ENCODE measurements at regions not wholly inside any gene's neighbourhood (a gene's known extent, or its start where the extent isn't known, plus 50 kb on each side); places are given as distances from the start of the nearest gene placed in this dataset.

DNA sequence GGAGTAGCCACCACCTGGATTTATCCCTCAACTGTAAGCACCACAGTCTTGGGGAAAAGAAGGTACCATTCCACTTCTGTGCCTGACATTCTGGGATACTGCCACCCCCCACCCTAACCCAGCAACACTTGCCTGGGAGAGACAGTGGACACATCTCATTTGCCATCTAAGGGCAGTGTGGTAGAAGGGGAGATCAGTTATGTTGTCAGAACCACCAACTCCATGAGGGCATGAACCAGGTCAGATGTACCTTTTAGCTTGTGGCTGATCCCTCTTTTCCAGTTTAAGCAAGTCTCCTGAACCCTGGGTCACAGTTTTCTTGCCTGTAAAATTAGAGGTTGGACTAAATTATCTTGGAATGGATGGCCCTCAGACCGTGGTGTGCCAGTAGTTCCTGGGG, 165.5 kb downstream of the SCP2D1 start:
- TF ChIP-seq, protein P1, sequence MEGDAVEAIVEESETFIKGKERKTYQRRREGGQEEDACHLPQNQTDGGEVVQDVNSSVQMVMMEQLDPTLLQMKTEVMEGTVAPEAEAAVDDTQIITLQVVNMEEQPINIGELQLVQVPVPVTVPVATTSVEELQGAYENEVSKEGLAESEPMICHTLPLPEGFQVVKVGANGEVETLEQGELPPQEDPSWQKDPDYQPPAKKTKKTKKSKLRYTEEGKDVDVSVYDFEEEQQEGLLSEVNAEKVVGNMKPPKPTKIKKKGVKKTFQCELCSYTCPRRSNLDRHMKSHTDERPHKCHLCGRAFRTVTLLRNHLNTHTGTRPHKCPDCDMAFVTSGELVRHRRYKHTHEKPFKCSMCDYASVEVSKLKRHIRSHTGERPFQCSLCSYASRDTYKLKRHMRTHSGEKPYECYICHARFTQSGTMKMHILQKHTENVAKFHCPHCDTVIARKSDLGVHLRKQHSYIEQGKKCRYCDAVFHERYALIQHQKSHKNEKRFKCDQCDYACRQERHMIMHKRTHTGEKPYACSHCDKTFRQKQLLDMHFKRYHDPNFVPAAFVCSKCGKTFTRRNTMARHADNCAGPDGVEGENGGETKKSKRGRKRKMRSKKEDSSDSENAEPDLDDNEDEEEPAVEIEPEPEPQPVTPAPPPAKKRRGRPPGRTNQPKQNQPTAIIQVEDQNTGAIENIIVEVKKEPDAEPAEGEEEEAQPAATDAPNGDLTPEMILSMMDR (IDR thresholded peaks at IDR 0.05): no peak
- no peak for TF ChIP-seq ZNF532 (CRISPR knock-in tag; IDR thresholded peaks at IDR 0.05; ENCODE audit: borderline replicate concordance)
- no peak for TF ChIP-seq ZBTB21 (CRISPR knock-in tag; IDR thresholded peaks at IDR 0.05; ENCODE audit: borderline replicate concordance)
- TF ChIP-seq SP1 (CRISPR knock-in tag; conservative IDR thresholded peaks at IDR 0.05): no peak
- TF ChIP-seq FOXK1 (CRISPR knock-in tag; IDR thresholded peaks at IDR 0.05): no peak
- no peak for TF ChIP-seq ATF6 (CRISPR knock-in tag; IDR thresholded peaks at IDR 0.05)
- TF ChIP-seq JAZF1 (CRISPR knock-in tag; IDR thresholded peaks at IDR 0.05): no peak

All from WTC11 (cell line).